PC-9 (cell line): ENCODE measurements at regions not wholly inside any gene's neighbourhood (a gene's known extent, or its start where the extent isn't known, plus 50 kb on each side); places are given as distances from the start of the nearest gene placed in this dataset.

Source experiments
- EZH2 ChIP-seq: fragments of 200-600 bp; sonication (generic); IDR thresholded peaks from 2 replicates; pipeline ENCODE4 v1.8.0; 2017; ENCODE audit warnings: antibody characterized with exemption, low read depth
- TF ChIP-seq, protein P1 (sequence below): fragments of 200-600 bp; sonication (generic); conservative IDR thresholded peaks from 2 replicates; pipeline ENCODE4 v1.6.1; 2017; ENCODE audit warnings: mixed run types, antibody characterized with exemption, mild to moderate bottlenecking, moderate library complexity

DNA sequence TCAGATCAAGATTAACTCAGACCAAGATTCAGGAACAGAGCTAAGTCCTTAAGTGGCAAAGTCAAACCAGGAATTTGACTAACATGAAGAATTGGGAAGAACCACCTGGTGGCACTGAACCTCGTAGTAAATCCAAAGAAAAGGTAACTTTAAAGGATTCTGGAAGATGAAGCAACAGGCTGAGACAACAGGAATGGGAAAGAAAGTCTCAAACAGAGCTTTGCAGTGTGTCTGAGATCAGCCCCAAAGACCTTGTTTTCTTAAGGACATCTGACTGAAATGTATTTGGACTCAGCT, 126.1 kb downstream of the ASB9 start:
- TF ChIP-seq, protein P1, sequence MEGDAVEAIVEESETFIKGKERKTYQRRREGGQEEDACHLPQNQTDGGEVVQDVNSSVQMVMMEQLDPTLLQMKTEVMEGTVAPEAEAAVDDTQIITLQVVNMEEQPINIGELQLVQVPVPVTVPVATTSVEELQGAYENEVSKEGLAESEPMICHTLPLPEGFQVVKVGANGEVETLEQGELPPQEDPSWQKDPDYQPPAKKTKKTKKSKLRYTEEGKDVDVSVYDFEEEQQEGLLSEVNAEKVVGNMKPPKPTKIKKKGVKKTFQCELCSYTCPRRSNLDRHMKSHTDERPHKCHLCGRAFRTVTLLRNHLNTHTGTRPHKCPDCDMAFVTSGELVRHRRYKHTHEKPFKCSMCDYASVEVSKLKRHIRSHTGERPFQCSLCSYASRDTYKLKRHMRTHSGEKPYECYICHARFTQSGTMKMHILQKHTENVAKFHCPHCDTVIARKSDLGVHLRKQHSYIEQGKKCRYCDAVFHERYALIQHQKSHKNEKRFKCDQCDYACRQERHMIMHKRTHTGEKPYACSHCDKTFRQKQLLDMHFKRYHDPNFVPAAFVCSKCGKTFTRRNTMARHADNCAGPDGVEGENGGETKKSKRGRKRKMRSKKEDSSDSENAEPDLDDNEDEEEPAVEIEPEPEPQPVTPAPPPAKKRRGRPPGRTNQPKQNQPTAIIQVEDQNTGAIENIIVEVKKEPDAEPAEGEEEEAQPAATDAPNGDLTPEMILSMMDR: no peak
- TF ChIP-seq EZH2: no peak
